ENCODE measurements at regions not wholly inside any gene's neighbourhood (a gene's known extent, or its start where the extent isn't known, plus 50 kb on each side); places are given as distances from the start of the nearest gene placed in this dataset.

- DNase-seq, result no peak
Measured at GRCh38 chr1:147811273-147811672, 50.9 kb upstream of the GJA5 start.

- DNase-seq, result no peak
Measured at GRCh38 chr1:147811751-147812150, 51.3 kb upstream of the GJA5 start.

GRCh38 chr1:147812799-147813198, 52.4 kb upstream of the GJA5 start:
- no peak for DNase-seq

- DNase-seq, result no peak
Measured at GRCh38 chr1:147815503-147815902, 55.1 kb upstream of the GJA5 start.

- no peak for DNase-seq
Measured at GRCh38 chr1:147820761-147821297, 60.4 kb upstream of the GJA5 start.

GRCh38 chr1:147821883-147822282, 61.5 kb upstream of the GJA5 start:
- no peak for DNase-seq

- no peak for DNase-seq
Measured at GRCh38 chr1:147822292-147822691, 61.9 kb upstream of the GJA5 start.

- no peak for DNase-seq
Measured at GRCh38 chr1:147824001-147824400, 63.6 kb upstream of the GJA5 start.

GRCh38 chr1:147824798-147825197, 64.4 kb upstream of the GJA5 start:
- no peak for DNase-seq

GRCh38 chr1:147825586-147825985, 65.2 kb upstream of the GJA5 start:
- DNase-seq, result no peak

GRCh38 chr1:147826259-147826658, 65.9 kb upstream of the GJA5 start:
- no peak for DNase-seq

GRCh38 chr1:147833231-147833860, 69.2 kb upstream of the GJA8 start:
- no peak for DNase-seq

- no peak for DNase-seq
Measured at GRCh38 chr1:147834181-147834580, 68.4 kb upstream of the GJA8 start.

GRCh38 chr1:147834810-147835209, 67.8 kb upstream of the GJA8 start:
- DNase-seq, result no peak

GRCh38 chr1:147837129-147837963, 65.2 kb upstream of the GJA8 start:
- no peak for DNase-seq

- DNase-seq, result no peak
Measured at GRCh38 chr1:147837964-147838292, 64.7 kb upstream of the GJA8 start.

GRCh38 chr1:147840909-147841308, 61.7 kb upstream of the GJA8 start:
- DNase-seq, result peak; percentile 9

GRCh38 chr1:147842578-147842977, 60.0 kb upstream of the GJA8 start:
- DNase-seq, result no peak

GRCh38 chr1:147843486-147843885, 59.1 kb upstream of the GJA8 start:
- no peak for DNase-seq

GRCh38 chr1:147847831-147848230, 54.8 kb upstream of the GJA8 start:
- no peak for DNase-seq

- DNase-seq, result no peak
Measured at GRCh38 chr1:147849098-147849895, 53.3 kb upstream of the GJA8 start.

- DNase-seq, result no peak
Measured at GRCh38 chr1:147850737-147851136, 51.9 kb upstream of the GJA8 start.

- peak; percentile 13 for DNase-seq
Measured at GRCh38 chr1:147851149-147851548, 51.4 kb upstream of the GJA8 start.
